GM23248 (cell line): ENCODE measurements at regions not wholly inside any gene's neighbourhood (a gene's known extent, or its start where the extent isn't known, plus 50 kb on each side); places are given as distances from the start of the nearest gene placed in this dataset.

Experiments
- EZH2 ChIP-seq: fragments of 200-600 bp; sonication (generic); IDR thresholded peaks from 2 replicates; pipeline ENCODE4 v1.6.1; 2018; ENCODE audit warnings: antibody characterized with exemption, mild to moderate bottlenecking; ENCODE audit not compliant: insufficient read depth, poor library complexity, severe bottlenecking
- EZH2phosphoT487 ChIP-seq: fragments of 200-600 bp; sonication (generic); IDR thresholded peaks from 2 replicates; pipeline ENCODE4 v1.6.1; 2018; ENCODE audit warnings: antibody characterized with exemption, moderate library complexity, mild to moderate bottlenecking, low read depth; ENCODE audit not compliant: insufficient read depth

DNA sequence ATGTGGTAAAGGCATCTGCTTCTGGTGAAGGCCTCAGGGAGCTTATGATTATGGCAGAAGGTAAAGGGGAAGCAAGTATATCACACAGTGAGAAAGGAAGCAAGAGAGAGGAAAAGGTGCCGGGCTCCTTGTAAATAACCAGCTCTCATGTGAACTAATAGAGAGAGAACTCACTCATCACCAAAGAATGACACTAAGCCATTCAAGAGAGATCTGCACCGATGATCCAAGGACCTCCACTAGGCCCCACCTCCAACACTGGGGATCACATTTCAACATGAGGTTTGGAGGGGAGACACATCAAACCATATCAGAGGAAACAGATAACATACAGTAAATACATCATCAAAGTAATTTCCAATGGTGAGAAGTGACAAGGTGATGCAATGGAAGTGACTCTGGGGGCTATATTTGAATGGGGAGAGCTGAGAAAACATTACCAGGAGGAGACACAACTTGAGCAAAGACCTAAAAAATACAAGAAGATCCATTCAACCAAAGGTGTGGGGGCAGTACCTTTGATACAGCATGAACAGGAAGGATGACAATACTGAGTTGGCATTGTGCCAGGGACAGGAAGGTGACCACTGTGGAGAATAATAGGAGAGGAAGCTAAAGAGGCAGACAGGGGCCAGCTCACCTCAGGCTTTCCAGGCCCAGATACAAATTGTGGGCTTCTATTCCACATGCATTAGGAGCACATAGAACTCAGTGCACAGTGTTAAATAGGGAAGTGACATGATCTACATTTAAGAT is 134.4 kb upstream of the GRIP1 start:
- TF ChIP-seq EZH2phosphoT487 (no peak), EZH2 (no peak)
